HG03095 (cell line): ENCODE measurements at regions not wholly inside any gene's neighbourhood (a gene's known extent, or its start where the extent isn't known, plus 50 kb on each side); places are given as distances from the start of the nearest gene placed in this dataset.

Source experiments
- ATAC-seq: cut with Tn5 transposase; IDR thresholded peaks from one replicate; pipeline ENCODE4 v1.9.1; 2021; ENCODE audit warnings: moderate library complexity; ENCODE audit not compliant: unreplicated experiment

DNA sequence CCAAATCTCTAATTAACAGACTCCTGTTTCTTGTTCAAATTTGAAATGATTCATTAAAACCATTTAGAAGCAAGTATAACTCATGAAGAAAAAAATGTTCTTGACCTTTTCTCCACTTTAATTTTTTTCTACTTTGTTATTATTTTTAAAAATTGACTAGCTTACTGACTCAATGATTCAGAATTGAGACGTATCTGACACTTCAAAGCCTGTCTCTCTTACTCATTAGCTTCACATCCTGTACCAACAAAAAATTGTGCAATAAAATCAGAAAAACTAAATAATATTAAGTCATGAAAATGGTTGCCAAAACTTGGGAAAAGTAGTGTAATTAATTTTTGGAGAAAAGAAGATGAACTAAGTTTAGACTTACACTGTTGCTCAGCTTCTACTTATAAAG is 331.2 kb downstream of the SLC16A7 start:
- ATAC-seq = no peak

DNA sequence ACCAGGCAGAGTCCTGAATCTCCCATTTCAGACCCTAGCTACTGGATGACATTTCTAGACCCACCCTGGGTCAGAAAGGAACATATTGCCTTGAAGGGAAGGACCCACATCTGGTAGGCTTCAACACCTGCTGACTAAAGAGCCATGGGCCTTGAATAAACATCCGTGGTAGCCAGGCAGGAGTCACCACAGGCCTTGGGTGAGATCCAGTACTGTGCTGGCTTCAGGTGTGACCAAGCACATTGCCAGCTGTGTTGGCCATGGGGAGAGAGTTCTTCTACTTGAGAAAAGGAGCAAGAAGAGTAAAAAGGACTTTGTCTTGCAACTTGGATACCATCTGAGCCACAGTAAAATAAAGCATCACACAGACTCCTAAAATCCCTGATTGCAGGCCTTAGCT is 332.6 kb downstream of the SLC16A7 start:
- no peak for ATAC-seq

DNA sequence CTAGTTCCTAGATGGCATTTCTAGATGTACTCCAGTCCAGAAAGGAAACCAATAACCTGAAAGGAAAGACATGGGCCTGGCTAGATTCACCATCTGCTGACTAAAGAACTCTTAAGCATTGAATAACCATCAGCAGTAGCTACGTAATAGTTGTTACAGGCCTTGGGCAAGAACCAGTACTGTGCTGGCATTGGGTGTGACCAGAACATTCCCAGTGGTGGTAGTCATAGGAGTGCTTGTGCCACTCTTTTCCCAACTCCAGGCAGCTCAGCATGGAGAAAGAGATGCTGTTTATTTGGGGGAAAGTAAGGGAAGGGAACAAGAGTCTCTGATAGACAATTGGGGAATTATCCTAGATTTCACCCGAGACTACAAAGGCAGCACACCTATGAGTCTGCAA is 333.3 kb downstream of the SLC16A7 start:
- ATAC-seq = no peak

DNA sequence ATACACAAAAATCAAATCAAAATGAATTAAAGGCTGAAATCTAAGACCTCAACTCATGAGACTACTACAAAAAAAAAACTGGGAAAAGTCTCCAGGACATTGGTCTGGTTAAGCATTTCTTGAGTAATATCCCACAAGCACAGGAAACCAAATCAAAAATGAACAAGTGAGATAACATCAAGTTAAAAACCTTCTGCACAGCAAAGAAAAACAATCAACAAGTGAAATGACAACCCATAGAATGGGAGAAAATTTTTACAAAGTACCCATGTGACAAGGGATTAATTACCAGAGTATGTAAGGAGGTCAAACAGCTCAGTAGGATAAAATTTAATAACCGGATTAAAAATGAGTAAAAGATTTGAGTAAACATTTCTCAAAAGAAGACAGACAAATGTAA is 338.7 kb downstream of the SLC16A7 start:
- ATAC-seq = no peak

DNA sequence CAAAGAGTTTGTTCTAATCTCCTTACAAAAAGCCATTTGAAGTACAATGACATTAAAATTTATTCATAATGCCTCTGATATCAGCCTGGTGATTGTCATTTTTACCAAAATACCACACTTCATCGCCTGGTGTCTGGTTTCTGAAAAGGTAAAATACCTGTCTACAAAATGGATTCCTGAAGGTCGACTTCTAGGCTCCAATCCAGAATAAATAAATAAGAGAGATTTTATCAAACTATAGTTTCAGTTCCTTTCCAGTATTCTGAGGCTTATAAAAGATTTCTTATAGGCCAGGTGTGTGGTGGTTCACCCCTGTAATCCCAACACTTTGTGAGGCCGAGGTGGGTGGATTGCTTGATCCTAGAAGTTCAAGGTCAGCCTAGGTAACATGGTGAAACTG is 340.7 kb downstream of the SLC16A7 start:
- ATAC-seq = no peak

DNA sequence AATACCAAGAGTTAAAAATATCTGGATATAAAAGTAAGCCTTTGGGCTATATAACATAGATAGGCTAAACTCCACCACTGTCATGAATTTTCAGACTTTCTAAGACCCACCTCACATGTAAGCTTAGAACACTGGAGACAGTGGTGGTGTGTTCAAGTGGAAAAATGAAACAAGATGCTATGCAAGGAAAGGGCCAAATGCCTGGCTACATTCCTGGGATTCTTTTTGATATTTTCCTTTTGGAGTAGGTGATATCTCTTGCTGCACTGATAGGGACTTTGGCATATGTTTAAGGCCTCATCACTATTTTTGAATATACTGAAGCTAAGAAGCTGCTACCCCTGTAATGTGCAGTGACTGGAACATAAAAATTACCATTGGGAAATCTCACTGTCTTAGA is 341.3 kb downstream of the SLC16A7 start:
- no peak for ATAC-seq

DNA sequence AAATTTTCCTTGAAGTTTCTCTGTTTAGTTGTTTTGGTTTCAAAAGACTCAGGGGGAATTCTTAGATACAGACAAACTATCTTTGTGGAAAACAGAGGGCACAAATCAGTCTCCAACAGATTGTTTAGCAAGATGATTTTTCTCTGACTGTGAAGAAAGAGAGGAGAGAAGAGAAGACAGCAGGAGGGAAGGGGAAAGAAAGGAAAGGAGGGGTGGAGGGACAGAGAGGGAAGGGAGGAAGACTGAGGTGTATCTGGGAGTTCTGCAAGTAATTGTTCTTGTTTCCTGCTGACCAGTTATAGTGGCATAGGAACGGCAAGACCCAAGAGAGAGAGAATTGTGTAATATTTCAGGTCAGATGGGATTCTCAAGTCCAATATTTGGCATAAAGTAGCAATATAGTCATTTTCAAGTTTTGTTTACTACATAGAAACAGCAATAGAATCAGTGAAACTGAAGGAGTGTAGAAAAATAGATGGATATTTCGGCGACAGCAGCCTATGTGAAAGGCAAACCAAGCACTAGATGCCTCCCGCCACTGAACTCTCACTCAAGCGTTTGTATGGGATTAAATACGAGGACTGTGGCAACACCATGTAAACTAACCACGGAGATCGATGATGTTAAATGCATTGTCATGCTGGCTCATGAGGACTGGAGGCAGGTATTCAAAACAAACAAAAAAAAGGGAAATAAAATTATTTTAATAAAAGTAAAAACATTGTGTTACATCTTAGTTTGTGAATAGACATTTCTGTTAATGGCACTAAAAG is 342.5 kb downstream of the SLC16A7 start:
- no peak for ATAC-seq

DNA sequence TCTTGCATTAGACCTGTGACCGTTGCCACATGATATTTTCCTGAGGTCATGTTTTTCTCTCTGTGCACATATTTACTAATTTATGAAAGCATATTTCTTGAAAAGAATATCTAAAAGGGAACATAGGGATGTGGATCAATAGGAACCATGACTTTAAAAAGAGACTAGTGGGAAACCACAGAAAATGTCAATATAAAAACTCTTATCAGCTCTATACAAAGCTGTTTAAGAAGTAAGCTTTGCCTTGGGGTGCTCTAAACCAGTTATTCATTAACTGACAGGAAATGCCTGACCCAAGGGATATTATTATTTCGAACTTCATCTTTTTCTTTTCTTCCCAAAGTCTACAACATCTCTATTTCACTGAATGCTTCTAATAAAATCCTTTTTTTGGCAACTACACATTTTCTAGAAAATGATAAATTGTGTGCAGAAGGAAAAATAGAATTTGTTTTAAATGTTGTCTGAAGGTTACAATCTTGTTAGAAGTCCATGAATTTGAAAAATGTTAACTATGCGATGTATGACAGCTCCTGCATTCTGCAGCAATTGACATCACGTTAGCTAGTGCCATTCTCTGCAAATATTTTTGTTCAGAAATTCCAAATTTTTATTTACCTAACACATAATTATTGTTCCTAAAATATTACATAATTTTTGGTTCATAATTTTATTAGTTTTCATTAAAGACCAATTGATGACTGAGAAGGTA is 345.0 kb downstream of the SLC16A7 start:
- ATAC-seq = no peak

DNA sequence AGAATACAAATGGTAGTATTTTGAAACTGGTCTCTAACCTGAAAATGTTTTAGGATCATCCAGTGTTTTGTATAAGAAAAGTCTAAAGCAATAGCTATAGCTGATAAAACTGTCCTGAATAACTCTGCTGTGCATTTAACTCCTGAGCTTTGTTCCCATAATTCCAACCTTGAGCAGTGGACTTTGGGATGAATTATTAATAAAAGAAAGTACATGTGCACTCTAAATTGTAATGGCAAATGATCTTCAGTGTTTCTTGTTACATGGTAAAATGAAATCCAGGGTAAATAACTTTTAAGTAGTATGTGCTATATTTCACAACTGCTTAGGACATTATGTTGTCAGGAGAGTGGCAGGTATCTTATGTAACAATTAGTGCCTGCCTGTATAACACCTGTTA is 345.6 kb downstream of the SLC16A7 start:
- ATAC-seq = no peak

DNA sequence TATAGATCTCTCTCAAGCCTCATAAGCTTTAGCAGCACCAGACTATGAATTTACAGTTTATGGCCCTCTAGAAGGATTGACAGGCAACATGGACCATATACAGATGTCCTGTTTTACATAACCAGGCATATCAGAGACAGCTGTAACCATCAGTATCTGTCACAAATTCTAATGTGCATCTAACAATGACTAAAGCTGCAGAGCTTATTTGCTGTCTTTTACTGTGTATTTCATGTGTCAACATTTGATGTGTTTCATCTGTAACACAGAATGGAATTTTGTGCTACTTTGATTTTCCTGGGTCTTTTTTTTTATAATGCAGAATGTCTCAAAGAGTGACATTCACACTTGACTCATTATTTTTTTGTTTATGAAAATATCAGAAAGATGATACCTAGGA is 348.3 kb downstream of the SLC16A7 start:
- ATAC-seq = no peak

DNA sequence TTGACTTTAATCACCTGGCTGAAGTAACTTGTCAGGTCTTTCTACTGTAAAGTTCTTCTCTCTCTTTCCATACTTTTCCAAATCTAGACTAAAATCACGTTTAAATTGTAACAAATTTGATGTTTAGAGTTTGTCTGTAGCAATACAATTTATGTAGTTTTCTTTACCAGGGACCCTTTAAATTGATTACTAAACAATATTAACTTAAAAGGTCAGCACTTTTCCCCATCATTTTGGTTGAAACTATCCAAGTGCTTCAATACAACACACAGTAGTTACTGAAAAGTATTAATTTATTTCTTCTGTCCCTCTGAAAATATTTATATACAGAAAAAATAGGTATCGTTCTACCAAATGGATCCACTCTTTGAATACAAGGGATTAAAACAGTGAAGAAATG is 350.8 kb downstream of the SLC16A7 start:
- no peak for ATAC-seq

DNA sequence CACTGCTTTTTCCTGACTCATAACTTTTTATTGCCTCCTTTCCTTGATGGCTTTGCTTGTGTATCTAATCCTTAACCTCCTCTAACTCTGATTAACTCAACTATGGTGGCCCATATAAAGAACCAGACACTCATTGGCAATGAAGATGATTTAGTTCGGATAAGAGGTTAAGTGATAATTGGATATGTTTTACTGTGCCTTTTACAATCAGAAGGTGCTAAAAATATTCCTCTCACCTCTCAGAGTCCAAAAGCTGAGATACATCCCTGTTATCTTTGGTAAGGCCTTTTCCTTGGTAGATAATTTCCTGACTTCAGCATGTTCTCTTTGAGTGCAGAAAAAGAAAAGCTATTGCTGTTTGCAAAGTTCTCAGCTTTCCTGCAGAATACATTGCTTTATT is 367.7 kb downstream of the SLC16A7 start:
- ATAC-seq = no peak

DNA sequence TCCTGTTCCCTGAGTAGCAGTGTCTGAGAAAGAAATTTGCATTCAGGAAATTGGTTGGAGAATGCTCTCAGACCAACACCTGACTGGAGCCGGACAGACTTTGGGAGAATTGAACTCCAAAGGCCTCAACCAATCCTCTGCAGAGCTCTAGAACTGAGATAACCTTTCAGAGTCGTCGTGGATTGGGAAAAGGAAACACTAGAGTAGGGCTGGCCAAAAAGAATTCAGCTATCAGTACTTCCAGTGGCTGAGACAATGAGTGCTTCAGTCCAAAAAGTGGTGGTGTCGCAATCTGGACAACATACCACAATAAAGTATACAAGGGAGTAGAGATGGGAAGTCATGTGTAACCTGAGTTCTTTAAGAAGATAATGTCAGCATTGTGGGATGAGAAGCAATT is 377.1 kb downstream of the SLC16A7 start:
- no peak for ATAC-seq

DNA sequence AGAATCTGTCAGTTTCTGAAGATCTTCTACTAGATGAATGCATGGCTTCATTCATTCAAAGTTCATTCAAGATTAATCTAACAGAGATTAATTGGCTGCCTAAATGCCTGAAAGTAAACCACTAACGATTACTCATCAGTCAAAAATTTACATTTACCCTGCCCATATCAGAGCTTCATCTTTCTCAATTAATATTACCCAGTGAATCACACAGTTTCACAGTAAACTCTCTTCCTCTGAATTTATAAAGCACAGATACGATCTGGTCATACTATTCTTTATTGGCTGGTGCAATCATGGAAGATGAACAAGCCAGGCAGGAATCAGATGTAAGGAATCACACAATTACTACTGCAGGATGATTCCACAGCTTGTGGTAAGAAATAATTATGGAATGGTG is 377.7 kb downstream of the SLC16A7 start:
- ATAC-seq = no peak

DNA sequence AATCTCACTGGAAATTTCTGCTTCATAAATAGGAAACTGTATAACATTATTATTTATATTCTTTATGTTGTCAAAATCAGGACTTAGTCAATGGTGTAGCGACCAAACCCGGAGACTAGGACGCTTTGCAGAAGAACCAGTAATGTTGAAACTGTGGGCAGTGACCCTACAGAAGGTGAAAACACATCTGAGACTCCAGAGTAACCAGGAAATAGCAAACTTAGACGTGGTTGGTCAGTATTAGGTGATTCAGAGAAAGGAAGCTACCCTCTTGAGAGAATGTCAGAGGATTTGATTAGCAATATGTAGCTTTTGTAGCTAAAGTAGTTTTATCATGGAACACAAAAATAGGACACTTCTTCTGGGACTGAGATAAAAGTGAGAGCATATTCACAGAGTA is 381.9 kb downstream of the SLC16A7 start:
- no peak for ATAC-seq

DNA sequence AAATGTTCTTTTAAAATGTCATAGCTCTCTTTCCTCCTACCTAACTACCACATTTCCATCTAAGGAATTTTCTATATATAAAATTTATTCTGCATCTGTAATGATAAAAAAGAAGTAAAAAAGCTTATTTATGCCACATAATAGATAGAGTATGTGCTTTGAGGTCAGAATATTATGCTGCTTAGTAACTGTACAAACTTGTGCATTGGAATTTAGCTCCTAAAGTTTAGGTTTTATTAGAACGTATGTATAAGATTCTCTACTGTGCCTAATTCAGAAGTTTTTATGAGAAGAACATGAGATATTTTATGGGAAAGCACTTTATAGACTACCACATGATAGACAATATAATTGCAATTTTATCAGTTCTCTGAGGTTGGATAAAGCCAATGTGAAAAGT is 384.6 kb downstream of the SLC16A7 start:
- ATAC-seq = no peak

DNA sequence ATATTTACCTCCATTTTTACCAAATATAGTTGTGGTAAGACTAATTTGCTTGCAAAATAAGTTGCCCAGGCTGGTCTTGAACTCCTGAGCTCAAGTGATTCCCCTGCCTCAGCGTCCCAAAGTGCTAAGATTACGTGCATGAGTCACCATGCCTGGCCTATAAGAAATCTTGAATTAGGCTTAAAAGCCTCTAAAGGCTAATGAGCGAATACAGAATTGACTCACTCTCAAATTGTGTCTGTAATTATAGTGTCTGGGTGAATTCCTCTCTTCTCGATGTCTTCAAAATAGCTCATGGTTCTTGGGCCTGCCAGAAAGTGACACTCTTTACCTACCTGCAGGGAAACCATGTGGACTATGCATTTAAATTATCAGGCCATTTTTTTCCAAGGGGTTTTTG is 403.5 kb downstream of the SLC16A7 start:
- no peak for ATAC-seq

DNA sequence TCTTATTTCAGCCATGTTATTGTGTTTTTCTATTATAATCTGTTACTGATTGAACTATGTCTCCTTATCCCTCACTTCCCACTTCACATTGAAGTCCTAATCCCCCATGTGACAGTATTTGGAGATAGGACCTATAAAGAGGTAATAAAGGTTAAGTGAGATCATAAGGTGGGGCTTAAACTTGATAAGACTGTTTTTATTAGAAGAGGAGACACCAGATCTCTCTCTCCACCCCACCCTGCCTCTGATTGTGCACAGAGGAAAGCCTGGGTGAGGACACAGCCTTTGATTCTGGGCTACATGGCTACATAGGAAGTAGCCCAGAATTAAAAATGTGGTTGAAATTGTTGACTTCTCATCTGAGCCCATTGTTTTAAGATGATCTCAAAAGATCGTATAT is 414.7 kb downstream of the SLC16A7 start:
- ATAC-seq = no peak

DNA sequence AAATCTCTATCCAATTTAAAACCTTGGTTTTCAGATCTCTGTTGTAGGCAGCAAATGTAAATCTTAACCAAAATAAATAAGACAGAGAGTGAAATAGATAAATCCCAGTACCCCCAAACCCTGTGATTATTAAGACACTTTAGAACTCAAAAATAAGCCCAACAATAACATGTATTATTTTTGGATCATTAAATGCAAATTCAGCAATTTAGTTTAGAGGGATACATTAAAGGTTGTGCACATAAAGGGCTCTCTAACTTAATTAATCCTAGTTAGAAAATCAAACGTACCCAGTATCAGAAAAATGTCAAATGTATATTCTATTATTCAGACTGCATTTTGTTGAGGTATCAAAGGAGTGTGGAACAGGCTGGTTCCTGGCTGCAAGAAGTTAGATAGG is 416.8 kb downstream of the SLC16A7 start:
- no peak for ATAC-seq

DNA sequence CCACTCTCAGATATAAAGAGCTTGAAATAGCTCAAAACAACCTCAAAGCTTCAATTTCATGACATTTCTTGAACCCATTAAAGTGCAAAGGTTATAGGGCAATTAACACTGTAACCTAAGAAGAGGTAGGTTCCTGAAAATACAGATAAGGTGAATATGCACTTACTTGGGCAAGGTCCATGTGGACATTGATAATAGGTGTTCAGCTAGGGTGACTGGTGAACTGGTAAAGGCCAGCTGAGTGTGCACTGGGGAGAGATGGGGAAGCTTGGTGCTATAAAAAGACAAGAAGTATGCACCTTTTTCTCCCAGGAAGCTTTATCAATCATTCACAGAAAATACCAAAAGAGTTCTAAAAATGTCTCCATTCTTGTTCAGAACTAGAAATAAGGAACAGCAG is 418.6 kb downstream of the SLC16A7 start:
- ATAC-seq = no peak

DNA sequence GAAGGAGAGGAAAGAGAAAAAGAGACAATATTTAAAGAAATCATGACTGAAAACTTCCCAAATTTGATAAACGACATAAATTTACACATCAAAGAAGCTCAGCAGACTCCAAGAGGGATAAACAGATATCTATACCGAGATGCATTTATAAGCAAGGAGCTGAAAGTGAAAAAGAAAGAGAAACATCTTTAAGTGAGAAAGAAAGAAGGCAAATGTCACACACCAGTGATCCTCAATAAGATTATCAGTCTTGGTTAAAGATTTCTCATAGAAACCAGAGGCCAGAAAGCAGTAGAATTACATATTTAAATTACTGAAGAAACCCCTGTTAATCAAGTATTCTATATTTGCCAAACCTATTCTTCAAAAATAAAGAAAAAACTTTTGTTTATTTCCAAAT is 424.2 kb downstream of the SLC16A7 start:
- no peak for ATAC-seq

DNA sequence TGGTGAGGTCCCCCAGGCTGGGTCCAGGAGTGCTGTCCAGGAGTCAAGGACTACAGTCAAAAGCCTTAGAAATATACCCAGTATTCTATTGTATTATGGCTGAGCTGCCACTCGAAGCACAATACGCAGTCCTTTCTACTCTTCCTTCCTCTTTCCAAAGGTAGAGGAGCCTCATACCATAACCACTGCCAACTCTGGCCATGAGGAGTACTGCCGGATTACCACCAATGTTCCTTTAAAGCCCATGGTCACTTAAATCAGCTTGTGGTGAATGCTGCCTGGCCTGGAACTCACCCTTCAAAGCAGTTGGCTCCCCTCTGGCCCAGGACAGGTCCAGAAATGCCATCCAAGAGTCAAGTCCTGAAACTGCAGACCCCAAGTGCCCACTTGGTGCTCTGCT is 425.4 kb downstream of the SLC16A7 start:
- ATAC-seq = no peak

DNA sequence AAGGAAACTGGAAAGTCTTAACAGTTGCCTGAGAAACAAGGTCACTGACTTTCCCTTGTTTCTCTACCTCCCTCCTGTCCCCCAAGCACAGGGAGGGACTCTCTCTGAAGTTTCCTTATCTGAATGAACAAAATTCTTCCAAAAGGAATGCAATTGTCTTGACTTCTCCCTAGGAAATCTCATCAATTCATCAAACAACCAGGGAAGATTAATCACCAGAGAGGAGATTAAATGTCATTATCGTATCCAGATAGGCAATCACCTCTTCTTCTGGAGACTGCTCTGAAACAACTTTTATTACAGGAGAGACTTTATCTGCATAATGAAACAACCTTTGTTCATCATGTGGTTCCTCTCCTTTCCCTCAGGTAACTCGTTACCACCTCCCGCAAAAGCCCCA is 431.4 kb downstream of the SLC16A7 start:
- no peak for ATAC-seq
